Loucy (cell line): ENCODE measurements at regions not wholly inside any gene's neighbourhood (a gene's known extent, or its start where the extent isn't known, plus 50 kb on each side); places are given as distances from the start of the nearest gene placed in this dataset.

Source experiments
- EZH2phosphoT487 ChIP-seq: fragments of 200-600 bp; IDR thresholded peaks from 2 replicates; pipeline ENCODE4 v1.6.1; 2018; ENCODE audit warnings: antibody characterized with exemption, mild to moderate bottlenecking, moderate library complexity, borderline replicate concordance
- TF ChIP-seq, protein P1 (sequence below): fragments of 200-600 bp; sonication (generic); conservative IDR thresholded peaks from 2 replicates; pipeline ENCODE4 v1.5.1; 2014; ENCODE audit warnings: mild to moderate bottlenecking, antibody characterized with exemption, low read length

DNA sequence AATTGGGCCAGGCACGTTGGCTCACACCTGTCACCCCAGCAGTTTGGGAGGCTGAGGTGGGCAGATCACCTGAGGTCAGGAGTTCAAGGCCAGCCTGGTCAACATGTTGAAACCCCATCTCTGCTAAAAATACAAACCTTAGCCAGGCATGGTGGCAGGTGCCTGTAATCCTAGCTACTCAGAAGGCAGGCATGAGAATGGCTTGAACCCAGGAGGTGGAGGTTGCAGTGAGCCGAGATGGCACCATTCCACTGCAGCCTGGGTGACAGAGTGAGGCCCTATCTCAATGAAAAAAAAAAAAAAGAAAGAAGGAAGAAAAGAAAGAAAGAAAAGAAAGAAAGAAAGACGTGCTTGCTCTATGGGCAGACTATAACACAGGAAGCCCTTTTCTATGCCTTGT lies 84.4 kb downstream of the FOXL1 start:
- TF ChIP-seq, protein P1, sequence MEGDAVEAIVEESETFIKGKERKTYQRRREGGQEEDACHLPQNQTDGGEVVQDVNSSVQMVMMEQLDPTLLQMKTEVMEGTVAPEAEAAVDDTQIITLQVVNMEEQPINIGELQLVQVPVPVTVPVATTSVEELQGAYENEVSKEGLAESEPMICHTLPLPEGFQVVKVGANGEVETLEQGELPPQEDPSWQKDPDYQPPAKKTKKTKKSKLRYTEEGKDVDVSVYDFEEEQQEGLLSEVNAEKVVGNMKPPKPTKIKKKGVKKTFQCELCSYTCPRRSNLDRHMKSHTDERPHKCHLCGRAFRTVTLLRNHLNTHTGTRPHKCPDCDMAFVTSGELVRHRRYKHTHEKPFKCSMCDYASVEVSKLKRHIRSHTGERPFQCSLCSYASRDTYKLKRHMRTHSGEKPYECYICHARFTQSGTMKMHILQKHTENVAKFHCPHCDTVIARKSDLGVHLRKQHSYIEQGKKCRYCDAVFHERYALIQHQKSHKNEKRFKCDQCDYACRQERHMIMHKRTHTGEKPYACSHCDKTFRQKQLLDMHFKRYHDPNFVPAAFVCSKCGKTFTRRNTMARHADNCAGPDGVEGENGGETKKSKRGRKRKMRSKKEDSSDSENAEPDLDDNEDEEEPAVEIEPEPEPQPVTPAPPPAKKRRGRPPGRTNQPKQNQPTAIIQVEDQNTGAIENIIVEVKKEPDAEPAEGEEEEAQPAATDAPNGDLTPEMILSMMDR = no peak
- no peak for TF ChIP-seq EZH2phosphoT487
